Hepatocyte (in vitro differentiated cells): ENCODE measurements at regions not wholly inside any gene's neighbourhood (a gene's known extent, or its start where the extent isn't known, plus 50 kb on each side); places are given as distances from the start of the nearest gene placed in this dataset.

Experiments used
- DNase-seq: peaks from one replicate; pipeline ENCODE4 v3.0.0-alpha.2; 2016; ENCODE audit warnings: low spot score
- H2AFZ ChIP-seq: fragments of 200-600 bp; sonication (generic); 2 replicates; pipeline ENCODE4 v1.6.0; 2016; ENCODE audit warnings: antibody characterized with exemption, mild to moderate bottlenecking
- H3K27ac ChIP-seq: fragments of 200-600 bp; sonication (generic); 2 replicates; pipeline ENCODE4 v1.5.1; 2016; ENCODE audit warnings: mild to moderate bottlenecking
- H3K27me3 ChIP-seq: fragments of 200-600 bp; sonication (generic); 2 replicates; pipeline ENCODE4 v1.6.1; 2016
- H3K36me3 ChIP-seq: fragments of 200-600 bp; sonication (generic); replicated peaks from 2 replicates; pipeline ENCODE4 v1.5.1; 2016; ENCODE audit warnings: low read depth; ENCODE audit not compliant: insufficient read depth
- H3K4me1 ChIP-seq: fragments of 200-600 bp; sonication (generic); 2 replicates; pipeline ENCODE4 v1.5.1; 2016; ENCODE audit warnings: mild to moderate bottlenecking, moderate library complexity; ENCODE audit not compliant: insufficient read depth
- H3K4me2 ChIP-seq: fragments of 200-600 bp; sonication (generic); 2 replicates; pipeline ENCODE4 v1.6.0; 2016
- H3K4me3 ChIP-seq: fragments of 200-600 bp; sonication (generic); 2 replicates; pipeline ENCODE4 v1.5.1; 2016; ENCODE audit warnings: mild to moderate bottlenecking
- H3K79me2 ChIP-seq: fragments of 200-600 bp; sonication (generic); 2 replicates; pipeline ENCODE4 v1.6.0; 2017; ENCODE audit warnings: mild to moderate bottlenecking
- H3K9me2 ChIP-seq: fragments of 200-600 bp; sonication (generic); replicated peaks from 2 replicates; pipeline ENCODE4 v1.6.0; 2017; ENCODE audit warnings: mild to moderate bottlenecking; ENCODE audit not compliant: insufficient read depth
- H3K9me3 ChIP-seq: fragments of 200-600 bp; sonication (generic); 2 replicates; pipeline ENCODE4 v1.5.1; 2016; ENCODE audit warnings: low read depth, mild to moderate bottlenecking
- H4K20me1 ChIP-seq: fragments of 200-600 bp; sonication (generic); 2 replicates; pipeline ENCODE4 v1.6.0; 2016; ENCODE audit warnings: mild to moderate bottlenecking; ENCODE audit not compliant: insufficient read depth, poor library complexity, severe bottlenecking
- EZH2 ChIP-seq: fragments of 200-600 bp; sonication (generic); IDR thresholded peaks from 2 replicates; pipeline ENCODE4 v1.6.1; 2016; ENCODE audit warnings: antibody characterized with exemption, mild to moderate bottlenecking, borderline replicate concordance
- EZH2phosphoT487 ChIP-seq: fragments of 200-600 bp; sonication (generic); IDR thresholded peaks from one replicate; pipeline ENCODE4 v1.6.1; 2018; ENCODE audit warnings: antibody characterized with exemption, mild to moderate bottlenecking, low read depth, moderate library complexity; ENCODE audit not compliant: unreplicated experiment, severe bottlenecking
- WGBS: methylation state at CpG from one replicate; pipeline ENCODE4 v1.1.6; 2016; ENCODE audit warnings: low lambda C conversion rate; ENCODE audit errors: missing lambda C conversion rate; 5-methylcytosine and 5-hydroxymethylcytosine counted together
- TF ChIP-seq, protein P1 (sequence below): fragments of 200-600 bp; sonication (generic); IDR thresholded peaks from 2 replicates; pipeline ENCODE4 v1.5.1; 2016; ENCODE audit warnings: antibody characterized with exemption, mild to moderate bottlenecking; ENCODE audit not compliant: poor library complexity

DNA sequence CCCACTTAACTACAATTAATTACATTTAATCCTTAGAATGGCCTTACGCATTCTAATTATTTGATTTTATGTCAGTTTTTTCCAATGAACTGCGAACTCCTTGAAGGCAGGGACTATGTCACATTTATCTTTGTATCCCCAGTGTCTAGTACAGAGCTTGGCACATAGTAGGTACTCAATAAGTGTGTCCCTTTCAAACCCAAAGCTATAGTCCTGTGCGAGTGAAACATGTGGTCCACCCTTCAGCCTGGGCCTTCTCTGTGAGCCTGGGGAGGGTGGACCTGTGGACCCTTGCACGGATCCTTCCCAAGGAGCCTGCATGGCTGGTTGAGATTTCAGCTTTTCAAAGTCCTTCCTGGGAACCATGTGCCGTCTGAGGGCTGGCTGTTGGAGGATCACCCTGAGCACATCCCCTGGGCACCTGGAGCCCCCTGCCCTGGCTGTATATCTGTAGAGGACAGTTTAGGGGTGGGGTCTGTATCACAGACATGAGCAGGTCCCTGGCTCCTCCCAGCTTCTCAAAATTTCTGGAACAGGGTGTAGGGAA, 103.1 kb downstream of the IER5 start:
- no peak for DNase-seq
- Histone ChIP-seq H3K27me3 (peaks cover 7% of the 10 kb centered on the region), H3K27ac (no peak overlapping the region), H3K4me1 (no peaks in the 10 kb centered on the region), H3K4me2 (no peak overlapping the region), H3K36me3 (no peaks in the 10 kb centered on the region), H3K9me3 (no peaks in the 10 kb centered on the region), H3K79me2 (no peaks in the 10 kb centered on the region), H3K4me3 (no peak overlapping the region), H4K20me1 (no peaks in the 10 kb centered on the region), H2AFZ (no peak overlapping the region), H3K9me2 (no peaks in the 10 kb centered on the region)
- WGBS = 93% methylated on average over 5 of the region's 5 CpGs
- TF ChIP-seq, protein P1, sequence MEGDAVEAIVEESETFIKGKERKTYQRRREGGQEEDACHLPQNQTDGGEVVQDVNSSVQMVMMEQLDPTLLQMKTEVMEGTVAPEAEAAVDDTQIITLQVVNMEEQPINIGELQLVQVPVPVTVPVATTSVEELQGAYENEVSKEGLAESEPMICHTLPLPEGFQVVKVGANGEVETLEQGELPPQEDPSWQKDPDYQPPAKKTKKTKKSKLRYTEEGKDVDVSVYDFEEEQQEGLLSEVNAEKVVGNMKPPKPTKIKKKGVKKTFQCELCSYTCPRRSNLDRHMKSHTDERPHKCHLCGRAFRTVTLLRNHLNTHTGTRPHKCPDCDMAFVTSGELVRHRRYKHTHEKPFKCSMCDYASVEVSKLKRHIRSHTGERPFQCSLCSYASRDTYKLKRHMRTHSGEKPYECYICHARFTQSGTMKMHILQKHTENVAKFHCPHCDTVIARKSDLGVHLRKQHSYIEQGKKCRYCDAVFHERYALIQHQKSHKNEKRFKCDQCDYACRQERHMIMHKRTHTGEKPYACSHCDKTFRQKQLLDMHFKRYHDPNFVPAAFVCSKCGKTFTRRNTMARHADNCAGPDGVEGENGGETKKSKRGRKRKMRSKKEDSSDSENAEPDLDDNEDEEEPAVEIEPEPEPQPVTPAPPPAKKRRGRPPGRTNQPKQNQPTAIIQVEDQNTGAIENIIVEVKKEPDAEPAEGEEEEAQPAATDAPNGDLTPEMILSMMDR = no peak
- TF ChIP-seq EZH2phosphoT487 = no peak

DNA sequence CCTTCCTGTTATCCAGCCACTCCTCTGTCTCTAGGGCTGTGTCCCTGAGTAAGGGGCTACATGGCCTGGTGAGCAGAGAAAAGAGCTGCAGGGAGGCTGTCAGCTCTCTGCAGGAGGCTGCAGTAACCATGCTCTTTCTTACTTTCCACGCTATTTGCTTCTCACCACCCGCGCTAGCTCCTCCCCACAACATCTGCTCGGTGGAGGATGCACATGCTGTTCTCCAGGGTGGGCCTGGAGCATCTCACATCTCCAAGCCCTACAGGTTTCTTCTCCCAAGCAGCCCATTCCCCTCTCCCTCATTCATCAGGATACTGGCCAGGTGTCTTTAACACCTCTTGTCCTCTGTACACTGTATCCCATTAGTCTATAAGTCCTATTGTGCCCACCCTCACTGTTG, 103.8 kb downstream of the IER5 start:
- no peaks in the 10 kb centered on the region for H3K79me2 ChIP-seq
- no peaks in the 10 kb centered on the region for H3K9me3 ChIP-seq
- no peak overlapping the region for H3K4me3 ChIP-seq
- no peak overlapping the region for H2AFZ ChIP-seq
- WGBS = 81% methylated on average over 4 of the region's 4 CpGs
- no peak overlapping the region for H3K27ac ChIP-seq
- H4K20me1 ChIP-seq = no peaks in the 10 kb centered on the region
- H3K4me2 ChIP-seq = no peak overlapping the region
- H3K27me3 ChIP-seq = peaks cover 3% of the 10 kb centered on the region
- H3K36me3 ChIP-seq = no peaks in the 10 kb centered on the region
- H3K9me2 ChIP-seq = no peaks in the 10 kb centered on the region
- no peaks in the 10 kb centered on the region for H3K4me1 ChIP-seq
- no peak for DNase-seq
- TF ChIP-seq, protein P1 = no peak
- TF ChIP-seq EZH2phosphoT487 (no peak), EZH2 (no peak)

DNA sequence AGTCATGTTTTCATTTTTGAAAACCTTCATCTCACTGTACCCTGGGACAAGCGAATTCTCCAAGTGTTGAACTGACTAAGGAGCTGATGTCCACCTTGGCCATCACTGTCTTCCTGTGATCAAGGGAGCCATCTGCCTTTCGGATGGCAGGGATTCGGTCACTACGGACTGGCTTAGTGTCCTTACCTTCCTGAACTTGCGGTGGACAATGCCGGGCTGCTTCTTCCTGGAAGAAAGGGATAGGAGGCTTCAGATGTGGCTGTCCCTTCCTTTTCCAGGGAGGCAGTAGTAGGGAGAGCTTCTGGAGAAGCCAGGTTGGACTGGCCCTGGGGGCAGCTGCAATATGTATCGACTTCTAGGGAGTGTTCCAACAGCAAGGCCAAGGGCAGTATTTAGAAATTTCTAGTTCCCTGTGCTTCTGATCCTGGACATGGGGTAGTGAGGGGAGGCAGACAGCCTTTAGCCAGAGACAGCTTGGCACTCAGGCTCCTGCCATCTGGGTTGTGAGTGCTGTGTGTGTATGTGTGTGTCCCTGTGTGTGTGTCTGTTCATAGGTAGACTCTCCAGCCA, 114.6 kb downstream of the IER5 start:
- H3K4me1 ChIP-seq = no peaks in the 10 kb centered on the region
- H4K20me1 ChIP-seq = no peaks in the 10 kb centered on the region
- H3K9me3 ChIP-seq = no peaks in the 10 kb centered on the region
- no peak for DNase-seq
- no peak overlapping the region for H3K27ac ChIP-seq
- no peaks in the 10 kb centered on the region for H3K36me3 ChIP-seq
- no peaks in the 10 kb centered on the region for H3K27me3 ChIP-seq
- no peak overlapping the region for H3K4me2 ChIP-seq
- no peak overlapping the region for H3K4me3 ChIP-seq
- no peaks in the 10 kb centered on the region for H3K79me2 ChIP-seq
- H2AFZ ChIP-seq = no peak overlapping the region
- WGBS = 83% methylated on average over 7 of the region's 7 CpGs
- no peaks in the 10 kb centered on the region for H3K9me2 ChIP-seq
- no peak for TF ChIP-seq EZH2
- TF ChIP-seq, protein P1 = no peak
- TF ChIP-seq EZH2phosphoT487 = no peak
